Kidney (tissue), 13 donors: ENCODE measurements at regions not wholly inside any gene's neighbourhood (a gene's known extent, or its start where the extent isn't known, plus 50 kb on each side); places are given as distances from the start of the nearest gene placed in this dataset.

Experiments
- DNase-seq, 5 donors: peaks; one replicate each; pipeline ENCODE4 v3.0.0-alpha.2; 2013 to 2020
- FAIRE-seq: peaks from 2 replicates; lab custom pipeline; 2012; peaks lifted over from hg19 to GRCh38; lab: Jason Lieb, UNC
- H3K27ac ChIP-seq, 2 donors: one replicate each; pipeline ENCODE4 v1.7.0; 2013; ENCODE audit warnings: low read depth in 2 of 2, low read length in 2 of 2, inconsistent platforms in 1 of 2
- H3K27me3 ChIP-seq: one replicate; pipeline ENCODE4 v1.7.1; 2013; ENCODE audit warnings: low read length, inconsistent platforms; ENCODE audit not compliant: control insufficient read depth, insufficient read depth
- H3K36me3 ChIP-seq, 3 donors: one replicate each; pipeline versions ENCODE4 v1.7.0 to v1.7.1; 2013; ENCODE audit warnings: low read length in 3 of 3, control low read depth in 1 of 3, inconsistent platforms in 1 of 3; ENCODE audit not compliant: insufficient read depth in 3 of 3, control insufficient read depth in 2 of 3
- H3K4me1 ChIP-seq, 3 donors: one replicate each; pipeline versions ENCODE4 v1.7.0 to v1.7.1; 2013; ENCODE audit warnings: low read length in 3 of 3, inconsistent platforms in 1 of 3, low read depth in 1 of 3; ENCODE audit not compliant: control insufficient read depth in 2 of 3, insufficient read depth in 2 of 3
- H3K4me3 ChIP-seq, 3 donors: one replicate each; pipeline versions ENCODE4 v1.7.0 to v1.8.1; 2013; ENCODE audit warnings: low read length in 3 of 3, control low read depth in 1 of 3, inconsistent platforms in 1 of 3
- H3K9ac ChIP-seq, 3 donors: one replicate each; pipeline versions ENCODE4 v1.7.0 to v1.7.1; 2013; ENCODE audit warnings: low read length in 3 of 3, control low read depth in 1 of 3, inconsistent platforms in 1 of 3
- H3K9me3 ChIP-seq, 3 donors: one replicate each; pipeline versions ENCODE4 v1.7.0 to v1.7.1; 2013; ENCODE audit warnings: low read length in 3 of 3, control low read depth in 1 of 3, inconsistent platforms in 1 of 3; ENCODE audit not compliant: control insufficient read depth in 2 of 3, insufficient read depth in 1 of 3
- CTCF ChIP-seq: IDR thresholded peaks from 3 replicates; pipeline ENCODE4 v1.5.1; 2012; ENCODE audit warnings: mild to moderate bottlenecking, moderate library complexity, borderline replicate concordance; ENCODE audit not compliant: insufficient read depth; ENCODE audit errors: extremely low read depth
- intact Hi-C: fragments of 100-400 bp; cut with DNase I; formaldehyde crosslinking; loops from one replicate; pipeline ENCODE4 v1.11.1; 2022
- donor health status: control.
- donor health status: control.
- donor health status: control.
- donor health status: control.
- donor health status: control.
- donor health status: DM: yes; HTN: yes; CAD: no.
- donor health status: Normal renal cell carcinoma (clear cell type).

GRCh38 chr2:234366891-234367290, 130.0 kb downstream of the ARL4C start:
- intact Hi-C loops, result no loop called here
- H3K4me1 ChIP-seq, result peaks cover 0 to 3% (median 0%) of the 10 kb centered on the region in 3 donors
- DNase-seq (peak in 2 of 5 donors; percentile 42 to 48), FAIRE-seq (no peak)
- no peaks in the 10 kb centered on the region for H3K9me3 ChIP-seq
- no peak overlapping the region for H3K4me3 ChIP-seq
- no peak overlapping the region for H3K9ac ChIP-seq
- H3K27ac ChIP-seq, result no peak overlapping the region
- H3K36me3 ChIP-seq, result no peaks in the 10 kb centered on the region
- no peak for TF ChIP-seq CTCF
- H3K27me3 ChIP-seq, result no peaks in the 10 kb centered on the region

- DNase-seq (peak in 1 of 5 donors; percentile 18), FAIRE-seq (no peak)
- intact Hi-C loops, result no loop called here
- H3K4me3 ChIP-seq, result no peak overlapping the region
- H3K36me3 ChIP-seq, result no peaks in the 10 kb centered on the region
- H3K27me3 ChIP-seq, result no peaks in the 10 kb centered on the region
- H3K9ac ChIP-seq, result no peak overlapping the region
- no peak overlapping the region for H3K27ac ChIP-seq
- no peaks in the 10 kb centered on the region for H3K9me3 ChIP-seq
- peaks cover 0 to 3% (median 0%) of the 10 kb centered on the region in 3 donors for H3K4me1 ChIP-seq
- TF ChIP-seq CTCF, result no peak
Observed at GRCh38 chr2:234364661-234365060, 132.2 kb downstream of the ARL4C start.

GRCh38 chr2:234363647-234364294, 133.1 kb downstream of the ARL4C start:
- FAIRE-seq (no peak), DNase-seq (no peak)
- H3K36me3 ChIP-seq, result no peaks in the 10 kb centered on the region
- H3K9me3 ChIP-seq, result peaks cover 0 to 2% (median 0%) of the 10 kb centered on the region in 3 donors
- H3K27ac ChIP-seq, result no peak overlapping the region
- peaks cover 0 to 3% (median 0%) of the 10 kb centered on the region in 3 donors for H3K4me1 ChIP-seq
- intact Hi-C loops, result no loop called here
- no peaks in the 10 kb centered on the region for H3K27me3 ChIP-seq
- no peak overlapping the region for H3K9ac ChIP-seq
- no peak overlapping the region for H3K4me3 ChIP-seq
- TF ChIP-seq CTCF, result no peak
